GM21526 (cell line): ENCODE measurements at regions not wholly inside any gene's neighbourhood (a gene's known extent, or its start where the extent isn't known, plus 50 kb on each side); places are given as distances from the start of the nearest gene placed in this dataset.

Source experiments
- ATAC-seq: cut with Tn5 transposase; IDR thresholded peaks from one replicate; pipeline ENCODE4 v1.9.1; 2021; ENCODE audit warnings: moderate library complexity; ENCODE audit not compliant: unreplicated experiment, low FRiP score

DNA sequence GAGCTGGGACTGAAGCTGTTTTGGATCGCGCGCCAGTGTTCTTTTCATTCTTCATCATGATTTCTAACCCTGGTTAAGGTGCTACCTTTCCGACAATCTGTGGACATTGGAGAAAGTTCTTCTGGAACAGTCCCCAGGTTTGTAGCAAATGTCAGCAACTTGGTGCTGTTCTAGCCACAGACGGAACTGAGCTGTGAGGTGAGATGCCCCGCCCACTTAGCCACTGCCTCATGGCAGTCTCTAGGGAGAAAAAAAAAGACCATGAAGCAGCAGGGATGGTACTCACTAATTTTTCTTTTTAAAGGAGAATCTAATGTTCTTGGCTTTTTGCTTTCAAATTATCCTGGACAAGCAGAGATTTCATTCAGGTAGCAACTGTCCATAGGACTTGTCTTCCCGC, 72.1 kb upstream of the STK32A start:
- no peak for ATAC-seq

DNA sequence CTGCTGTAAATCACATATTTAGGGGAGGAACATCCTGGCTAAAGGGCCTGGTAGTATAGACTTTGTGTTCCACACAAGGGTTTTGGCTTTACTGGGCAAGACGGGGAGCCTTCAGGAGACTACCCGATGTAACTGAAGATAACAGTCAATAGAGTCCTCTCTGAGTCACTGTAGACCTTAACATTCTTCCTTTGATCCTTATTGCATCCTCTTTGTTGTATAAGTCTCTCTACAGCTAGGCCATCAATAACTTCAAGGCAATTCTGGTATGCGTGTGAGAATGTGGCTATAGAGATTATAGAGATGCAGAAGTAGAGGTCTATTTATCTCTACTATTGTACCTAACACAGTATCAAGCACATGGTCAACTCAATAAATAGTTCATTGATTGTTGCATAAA, 67.3 kb upstream of the STK32A start:
- no peak for ATAC-seq

DNA sequence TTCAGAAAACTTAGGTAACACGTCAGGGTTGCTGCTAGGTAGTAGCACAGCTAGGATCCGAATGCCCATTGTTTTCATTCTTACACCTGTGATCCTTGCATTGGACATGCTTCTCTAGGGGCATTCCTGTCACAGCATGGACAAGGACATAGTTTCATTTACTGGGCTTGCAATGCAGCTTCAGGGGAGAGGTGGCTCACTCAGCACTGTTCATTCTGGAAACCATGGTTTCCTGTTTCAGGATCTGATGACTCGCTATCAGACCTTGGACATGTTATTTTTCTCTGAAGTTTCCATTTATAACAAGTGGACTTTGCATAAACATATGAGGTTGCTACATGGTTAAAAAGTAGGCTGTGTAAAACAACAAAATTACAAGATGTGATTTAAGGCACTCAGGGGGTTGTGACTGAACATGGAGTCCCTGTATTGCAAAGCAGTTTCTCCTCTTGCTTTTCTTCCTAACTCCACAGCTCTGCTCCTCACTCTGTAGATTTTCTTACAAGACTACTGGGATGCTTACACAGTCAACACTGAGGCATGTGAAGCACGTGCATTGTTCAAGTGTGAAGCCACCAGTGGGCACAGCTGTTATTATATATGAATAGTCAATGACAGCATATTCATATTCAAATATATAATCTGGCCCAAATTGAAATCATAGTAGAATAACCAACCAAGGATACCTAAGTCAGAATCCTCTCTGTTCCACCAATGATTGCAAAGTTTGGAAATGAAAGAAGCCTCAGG, 66.1 kb upstream of the STK32A start:
- no peak for ATAC-seq

DNA sequence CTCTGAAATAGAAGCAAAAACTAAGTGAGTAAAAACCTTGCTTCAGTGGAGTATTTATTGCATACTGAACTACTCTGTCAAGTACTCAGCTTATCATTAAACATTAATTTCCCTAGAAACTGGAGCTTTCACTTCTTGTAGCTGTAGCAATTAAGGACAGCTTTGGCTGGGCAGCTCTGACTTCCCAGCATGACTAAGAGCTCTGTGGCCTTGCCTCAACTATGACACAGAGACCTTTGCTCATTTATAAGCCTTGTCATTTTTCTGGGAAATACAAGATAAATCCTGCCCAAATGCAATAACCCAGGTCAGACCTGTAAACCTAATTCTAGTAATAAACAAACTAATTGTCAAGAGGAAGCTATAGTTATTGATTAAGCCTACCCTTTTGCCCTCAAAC, 65.4 kb upstream of the STK32A start:
- ATAC-seq, result no peak

DNA sequence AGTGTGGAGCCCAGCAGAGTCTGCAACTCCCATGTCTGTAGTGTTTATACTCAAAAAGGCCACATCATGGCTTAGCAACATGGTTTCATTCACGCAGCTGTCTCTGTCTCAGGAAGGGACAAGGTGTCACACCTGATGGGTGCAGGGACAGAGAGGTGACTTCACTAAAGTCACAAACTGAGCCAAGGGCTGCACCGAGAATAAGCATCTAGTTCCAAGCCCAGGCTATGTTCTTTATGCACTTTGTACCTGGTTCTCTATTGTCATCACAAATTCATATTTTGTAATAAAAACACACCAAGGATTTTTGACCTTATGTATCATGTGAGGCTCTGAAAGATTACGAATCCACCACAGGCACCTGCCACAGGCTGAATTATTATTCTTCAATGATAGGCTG, 64.9 kb upstream of the STK32A start:
- ATAC-seq, result no peak

DNA sequence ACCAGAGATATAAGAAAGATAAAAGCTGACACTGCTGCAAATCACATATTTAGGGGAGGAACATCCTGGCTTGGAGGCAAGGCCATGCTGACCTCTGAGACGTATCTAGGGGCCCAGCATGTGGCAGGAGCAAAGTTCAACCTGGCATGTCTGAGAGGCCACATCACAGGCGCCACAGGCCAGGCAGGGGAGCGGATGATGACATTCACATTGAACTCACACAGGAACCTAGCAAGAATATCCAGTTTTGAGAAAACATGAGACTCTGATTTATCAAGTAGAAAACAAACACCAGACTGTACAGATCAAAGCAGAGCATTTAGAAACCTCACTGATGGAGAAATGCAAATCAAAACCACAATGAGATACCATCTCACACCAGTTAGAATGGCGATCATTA, 64.2 kb upstream of the STK32A start:
- no peak for ATAC-seq

DNA sequence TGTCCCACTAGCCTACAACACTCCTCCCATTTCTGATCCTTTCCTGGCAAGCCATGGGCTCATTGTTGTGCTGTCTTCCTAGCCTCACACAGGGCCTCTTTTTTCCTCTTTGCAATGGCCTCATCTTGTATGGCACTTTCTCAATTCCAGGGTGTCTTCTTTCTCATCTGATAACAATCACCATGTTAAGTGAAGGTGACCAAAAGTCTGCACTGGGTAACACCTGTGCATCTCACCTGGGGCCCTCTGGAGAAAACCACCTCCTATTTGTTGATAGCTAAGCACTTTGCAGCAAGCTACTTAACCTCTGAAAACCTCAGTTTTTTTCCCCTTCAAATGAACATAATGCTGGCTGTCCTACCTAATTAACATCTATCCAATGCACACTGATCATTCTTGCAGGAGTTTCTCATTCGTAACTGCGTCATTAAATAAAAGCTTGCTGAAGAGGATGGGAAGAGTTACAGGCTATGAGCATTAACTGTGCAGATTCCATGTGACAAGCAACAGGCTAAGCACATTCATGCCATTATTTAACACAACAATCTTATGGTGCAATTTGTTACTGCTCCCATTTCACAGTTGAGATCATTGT, 60.1 kb upstream of the STK32A start:
- ATAC-seq, result no peak

DNA sequence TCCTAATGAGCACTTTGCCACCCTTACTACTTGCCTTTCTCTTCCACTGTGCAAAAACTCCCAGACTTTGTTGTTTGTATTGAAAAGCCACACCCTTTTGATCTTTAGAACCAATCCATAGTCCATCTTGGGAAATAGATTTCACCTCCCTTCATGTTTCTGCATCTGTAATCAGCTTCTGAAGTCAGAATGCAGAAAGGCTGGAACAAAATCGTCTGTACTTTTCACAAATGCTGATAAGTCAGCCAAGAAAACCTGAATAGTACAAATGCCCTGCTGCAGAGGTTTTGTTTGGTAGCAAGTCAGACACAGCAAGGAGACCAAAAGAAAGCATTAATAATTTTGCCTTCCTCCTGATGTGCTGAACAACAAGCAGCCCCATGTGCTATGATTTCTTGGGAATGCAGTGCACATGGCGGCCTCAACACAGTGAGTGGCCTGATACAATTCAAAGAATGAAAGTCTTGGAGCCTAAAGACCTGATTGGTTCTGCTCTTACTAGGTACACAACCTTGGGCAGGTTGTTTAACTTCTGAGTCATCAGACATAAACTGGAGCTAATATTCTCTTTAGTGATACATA, 59.2 kb upstream of the STK32A start:
- ATAC-seq, result no peak

DNA sequence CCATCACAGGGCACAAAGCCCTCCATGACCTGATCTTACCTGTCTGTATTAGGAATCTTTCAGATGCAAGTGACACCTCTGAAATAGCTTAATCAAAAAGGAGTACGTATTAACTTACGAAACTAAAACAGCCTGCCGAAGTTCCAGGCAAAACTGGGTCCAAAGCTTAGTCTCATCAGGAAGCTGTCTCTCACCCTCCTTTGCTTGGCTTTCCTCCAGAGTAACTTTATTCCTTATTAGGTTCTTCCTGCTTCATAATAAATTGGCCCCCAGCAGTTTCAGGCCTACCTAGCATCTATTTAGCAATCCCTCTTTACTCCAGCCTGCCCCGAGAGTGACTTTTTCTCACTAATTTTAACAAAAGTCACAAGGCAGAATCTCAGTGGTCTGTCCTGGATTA, 58.4 kb upstream of the STK32A start:
- no peak for ATAC-seq

DNA sequence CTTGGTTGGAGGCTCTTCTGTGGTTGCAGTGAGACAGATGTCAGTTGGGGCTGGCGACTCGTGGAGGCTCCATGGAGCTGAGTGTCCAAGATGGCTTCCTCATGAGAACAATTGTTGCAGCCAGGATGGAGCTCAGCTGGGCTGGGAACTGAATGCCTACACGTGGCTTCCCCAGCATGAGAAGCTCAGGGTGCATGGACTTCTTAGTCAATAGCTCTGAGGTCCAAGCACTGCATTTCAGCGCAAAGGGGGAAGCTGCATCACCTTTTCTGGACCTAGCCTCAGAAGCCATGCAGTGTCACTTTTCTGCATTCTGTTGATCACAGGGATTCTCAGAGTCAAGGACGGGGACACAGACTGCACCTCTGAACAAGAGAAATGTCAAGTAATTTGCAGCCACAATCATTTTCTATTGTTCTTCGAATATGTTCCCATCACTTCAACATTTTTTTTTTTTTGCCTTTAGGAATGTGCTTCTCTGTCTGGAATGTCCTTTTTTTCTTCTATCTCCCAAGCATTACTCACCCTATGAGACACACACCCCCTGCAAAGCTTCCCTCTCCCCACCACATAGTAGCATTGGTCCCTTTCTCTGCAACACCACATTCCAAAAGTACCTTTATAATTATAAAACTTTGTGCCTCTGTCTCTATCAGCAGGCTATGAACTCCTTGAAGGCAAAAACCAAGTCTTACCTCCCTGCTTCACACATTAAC, 57.5 kb upstream of the STK32A start:
- ATAC-seq, result no peak

DNA sequence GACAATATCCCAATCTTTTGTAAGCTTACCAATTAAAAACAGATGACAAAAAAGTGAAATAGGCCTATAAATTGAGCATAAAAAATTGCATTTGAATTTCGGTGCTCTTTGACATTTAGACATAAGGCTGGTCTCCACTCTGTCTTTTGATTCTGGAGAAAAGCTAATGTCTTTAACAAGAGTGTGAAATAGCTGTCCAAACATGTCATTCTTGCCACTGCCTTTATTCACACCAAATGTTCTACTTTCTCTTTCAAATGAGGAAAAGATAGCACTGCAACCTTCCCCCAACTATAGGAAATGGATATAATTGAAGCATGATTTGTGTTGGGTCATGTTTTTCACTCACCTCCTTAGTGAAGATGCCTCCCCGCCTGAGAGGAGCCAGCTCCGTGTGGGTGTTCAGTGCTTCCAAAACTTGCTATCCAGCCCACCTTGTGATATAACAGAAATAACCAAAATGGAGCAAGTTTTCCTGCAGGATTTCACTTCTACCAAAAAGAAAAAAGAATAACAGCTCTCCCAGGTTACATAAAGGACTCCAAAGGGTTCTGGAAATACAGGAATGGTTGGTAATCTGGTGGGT, 55.2 kb upstream of the STK32A start:
- ATAC-seq, result no peak

DNA sequence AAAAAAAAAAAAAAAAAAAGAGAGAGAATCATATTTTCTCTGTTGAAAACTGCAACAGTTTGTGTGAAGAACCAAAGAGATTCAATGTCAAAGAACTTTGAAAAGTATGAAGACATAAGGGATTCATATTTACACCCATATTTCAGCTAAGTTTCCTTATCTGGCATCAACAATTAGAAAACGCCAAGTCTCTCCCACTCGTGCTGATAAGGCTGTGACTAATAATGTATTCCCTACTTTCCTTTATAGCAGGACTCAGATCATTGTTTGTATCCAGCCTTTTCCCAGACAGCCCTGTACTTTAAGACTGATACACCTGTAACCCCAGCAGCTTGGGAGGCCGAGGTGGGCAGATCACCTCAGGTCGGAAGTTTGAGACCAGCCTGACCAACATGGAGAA, 54.1 kb upstream of the STK32A start:
- no peak for ATAC-seq
